ENCODE measurements at regions not wholly inside any gene's neighbourhood (a gene's known extent, or its start where the extent isn't known, plus 50 kb on each side); places are given as distances from the start of the nearest gene placed in this dataset.

GRCh38 chr1:219041141-219041540 lies 132.5 kb upstream of the LYPLAL1 start:
- Histone ChIP-seq H3K4me1 (ENCODE audit: insufficient read depth, low read length) (no peaks in the 10 kb centered on the region; the same call in 1 of the 2 replicates), H3K4me3 (replicated peaks in 1 of 3; ENCODE audit: insufficient read depth in 1 of 3, low read depth in 2 of 3, low read length in 3 of 3) (no peak overlapping the region), H3K9me3 (ENCODE audit: low read length) (no peaks in the 10 kb centered on the region), H3K27me3 (ENCODE audit: control insufficient read depth in 1 of 2, insufficient read depth in 2 of 2, low read length in 2 of 2) (no peaks in the 10 kb centered on the region), H3K4me2 (ENCODE audit: low read depth, low read length) (no peak overlapping the region), H3K9ac (ENCODE audit: insufficient read depth, low read depth, low read length) (no peak overlapping the region), H3K36me3 (replicated peaks in 1 of 2; ENCODE audit: control insufficient read depth in 1 of 2, insufficient read depth in 2 of 2, low read length in 2 of 2) (no peaks in the 10 kb centered on the region), H2AFZ (ENCODE audit: low read length) (no peak overlapping the region), H3K27ac (ENCODE audit: extremely low read length, insufficient read depth, low read length) (no peak overlapping the region), H3K79me2 (ENCODE audit: insufficient read depth, low read length) (no peaks in the 10 kb centered on the region), H4K20me1 (ENCODE audit: insufficient read depth, low read length) (no peaks in the 10 kb centered on the region)
- in situ Hi-C loops (cut with HindIII; ENCODE audit: extremely low pct_ligation_motif_present, low pct_unique_long_range_greater_than_20kb) (no loop called here), intact Hi-C loops (cut with micrococcal nuclease; ENCODE audit: unreplicated experiment) (no loop called here)
- ChIA-PET CTCF (ENCODE audit: low intra/inter-chr PET ratio, low total read pairs) (no interaction called here), POLR2A (no interaction called here)
- BruUV-seq (replicated peaks): no TSS peak
- no peak for ATAC-seq
- TF ChIP-seq POLR2AphosphoS5 (IDR thresholded peaks at IDR 0.05; ENCODE audit: low read depth, low read length): no peak
- no peak for TF ChIP-seq ZNF83 (CRISPR knock-in tag; IDR thresholded peaks at IDR 0.05; ENCODE audit: borderline replicate concordance)
- TF ChIP-seq, protein P1, sequence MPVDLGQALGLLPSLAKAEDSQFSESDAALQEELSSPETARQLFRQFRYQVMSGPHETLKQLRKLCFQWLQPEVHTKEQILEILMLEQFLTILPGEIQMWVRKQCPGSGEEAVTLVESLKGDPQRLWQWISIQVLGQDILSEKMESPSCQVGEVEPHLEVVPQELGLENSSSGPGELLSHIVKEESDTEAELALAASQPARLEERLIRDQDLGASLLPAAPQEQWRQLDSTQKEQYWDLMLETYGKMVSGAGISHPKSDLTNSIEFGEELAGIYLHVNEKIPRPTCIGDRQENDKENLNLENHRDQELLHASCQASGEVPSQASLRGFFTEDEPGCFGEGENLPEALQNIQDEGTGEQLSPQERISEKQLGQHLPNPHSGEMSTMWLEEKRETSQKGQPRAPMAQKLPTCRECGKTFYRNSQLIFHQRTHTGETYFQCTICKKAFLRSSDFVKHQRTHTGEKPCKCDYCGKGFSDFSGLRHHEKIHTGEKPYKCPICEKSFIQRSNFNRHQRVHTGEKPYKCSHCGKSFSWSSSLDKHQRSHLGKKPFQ (CRISPR knock-in tag; IDR thresholded peaks at IDR 0.05; ENCODE audit: insufficient replicate concordance): no peak
- TF ChIP-seq GTF2F1 (IDR thresholded peaks at IDR 0.05; ENCODE audit: low read length): no peak
- TF ChIP-seq ZSCAN22 (CRISPR knock-in tag; IDR thresholded peaks at IDR 0.05): no peak
- TF ChIP-seq REST (IDR thresholded peaks at IDR 0.05; ENCODE audit: borderline replicate concordance in 1 of 2, low read depth in 1 of 2, low read length in 2 of 2): no peak
- no peak for TF ChIP-seq MIER2 (CRISPR knock-in tag; IDR thresholded peaks at IDR 0.05)
- TF ChIP-seq ZNF891 (CRISPR knock-in tag; IDR thresholded peaks at IDR 0.05): no peak
- no peak for TF ChIP-seq ATF1 (CRISPR knock-in tag; IDR thresholded peaks at IDR 0.05)
- no peak for TF ChIP-seq HNRNPK (IDR thresholded peaks at IDR 0.05; ENCODE audit: low read depth, low read length, poor library complexity, severe bottlenecking)
- DNase-seq (ENCODE audit: low spot score): no peak
- no peak for FAIRE-seq

All from HepG2 (cell line).